ENCODE measurements at regions not wholly inside any gene's neighbourhood (a gene's known extent, or its start where the extent isn't known, plus 50 kb on each side); places are given as distances from the start of the nearest gene placed in this dataset.

- Histone ChIP-seq H3K27me3 (ENCODE audit: control insufficient read depth, insufficient read depth, low read length) (no peaks in the 10 kb centered on the region), H2AK9ac (replicated peaks; ENCODE audit: low read depth, low read length, poor library complexity) (no peak overlapping the region), H3K9me3 (ENCODE audit: control insufficient read depth, insufficient read depth, low read length) (no peaks in the 10 kb centered on the region), H3K4ac (ENCODE audit: low read depth, low read length) (no peak overlapping the region), H3K9ac (ENCODE audit: low read depth, low read length) (no peak overlapping the region), H2AFZ (replicated peaks; ENCODE audit: low read length, poor library complexity) (no peak overlapping the region), H4K5ac (ENCODE audit: low read depth, low read length) (no peak overlapping the region), H3K23ac (ENCODE audit: low read depth, low read length) (no peak overlapping the region), H3K4me1 (ENCODE audit: control insufficient read depth, insufficient read depth, low read length) (no peaks in the 10 kb centered on the region), H4K20me1 (ENCODE audit: insufficient read depth, low read length) (no peaks in the 10 kb centered on the region), H3K4me3 (ENCODE audit: insufficient read depth, low read depth, low read length) (no peak overlapping the region), H2BK120ac (ENCODE audit: low read depth, low read length) (no peak overlapping the region), H3K14ac (replicated peaks; ENCODE audit: low read depth, low read length) (no peak overlapping the region), H2BK5ac (ENCODE audit: low read depth, low read length, poor library complexity, severe bottlenecking) (no peak overlapping the region), H3K18ac (ENCODE audit: low read depth, low read length) (no peak overlapping the region), H3K9me1 (ENCODE audit: insufficient read depth, low read length) (no peaks in the 10 kb centered on the region), H2BK20ac (ENCODE audit: low read depth, low read length) (no peak overlapping the region), H3K27ac (ENCODE audit: insufficient read depth, low read length) (no peak overlapping the region), H3K79me1 (ENCODE audit: low read depth in 1 of 2, low read length in 2 of 2) (no peaks in the 10 kb centered on the region), H3K4me2 (ENCODE audit: low read depth, low read length) (no peak overlapping the region), H3K36me3 (ENCODE audit: control insufficient read depth, insufficient read depth, low read length) (no peaks in the 10 kb centered on the region), H2BK15ac (ENCODE audit: low read depth, low read length) (no peak overlapping the region), H4K91ac (ENCODE audit: insufficient read depth, low read depth, low read length) (no peak overlapping the region), H4K8ac (ENCODE audit: low read depth in 2 of 2, low read length in 2 of 2) (no peak overlapping the region), H2AK5ac (ENCODE audit: low read depth, low read length) (no peak overlapping the region), H3K56ac (ENCODE audit: extremely low read depth, insufficient read depth, low read length) (no peak overlapping the region)
- ATAC-seq (ENCODE audit: low read depth) (no peak), DNase-seq (no peak)
- dilution Hi-C loops (cut with HindIII; ENCODE audit: low sequenced_read_pairs, unreplicated experiment) (no loop called here), intact Hi-C loops (cut with micrococcal nuclease) (no loop called here), in situ Hi-C loops (cut with MboI; ENCODE audit: low sequenced_read_pairs) (no loop called here)
- ChIA-PET POLR2A (ENCODE audit: unreplicated experiment) (no interaction called here), CTCF (no interaction called here)
- 57% methylated on average over 1 of the region's 2 CpGs; no CpG with 5 or more reads in 1 of the 2 experiments for WGBS, 2 experiments (ENCODE audit: extremely low coverage in 2 of 2, insufficient read length in 1 of 2)
- BruUV-seq (replicated peaks): no TSS peak
- TF ChIP-seq BHLHE40 (IDR thresholded peaks at IDR 0.05; ENCODE audit: low read depth, low read length) (no peak), FOS (IDR thresholded peaks at IDR 0.05; ENCODE audit: low read depth, low read length) (no peak), POLR2A (IDR thresholded peaks at IDR 0.05; ENCODE audit: low read depth, low read length) (no peak), ELK1 (IDR thresholded peaks at IDR 0.05; ENCODE audit: borderline replicate concordance, low read depth, low read length) (no peak), RCOR1 (IDR thresholded peaks at IDR 0.05; ENCODE audit: insufficient replicate concordance, low read length) (no peak), MXI1 (IDR thresholded peaks at IDR 0.05; ENCODE audit: borderline replicate concordance, low read depth, low read length) (no peak)
Measured at GRCh38 chr4:12987284-12987683, 496.9 kb downstream of the RAB28 start.
